WTC11 (cell line): ENCODE measurements at regions not wholly inside any gene's neighbourhood (a gene's known extent, or its start where the extent isn't known, plus 50 kb on each side); places are given as distances from the start of the nearest gene placed in this dataset.

Source experiments
- ATAC-seq: fragments of 200-7000 bp; cut with Tn5 transposase; 2 replicates; pipeline ENCODE4 v1.10.0; 2021; ENCODE audit warnings: mild to moderate bottlenecking, moderate library complexity
- CTCF ChIA-PET: fragments of 300-600 bp; sonication (Branson Sonifier 250); formaldehyde crosslinking; loops from one replicate; lab custom pipeline; 2021; ENCODE audit warnings: antibody characterized with exemption; lab: Charles Lee
- POLR2A ChIA-PET: fragments of 350-600 bp; sonication (Branson Sonifier 250); formaldehyde crosslinking; loops from one replicate; lab custom pipeline; 2021; ENCODE audit warnings: antibody characterized with exemption; lab: Charles Lee
- DNase-seq: peaks from one replicate; pipeline ENCODE4 v3.0.0; 2021; ENCODE audit warnings: low spot score
- H3K27ac Mint-ChIP-seq: 2 replicates; pipeline ENCODE4 v1.8.0; 2021; ENCODE audit warnings: mixed read lengths
- H3K27me3 Mint-ChIP-seq: 2 replicates; pipeline ENCODE4 v1.8.0; 2021; ENCODE audit warnings: low read depth, mild to moderate bottlenecking, moderate library complexity, mixed read lengths
- H3K36me3 Mint-ChIP-seq: 2 replicates; pipeline ENCODE4 v1.8.0; 2021; ENCODE audit warnings: mixed read lengths
- H3K4me1 Mint-ChIP-seq: 2 replicates; pipeline ENCODE4 v1.8.0; 2022; ENCODE audit warnings: mixed read lengths
- H3K4me3 Mint-ChIP-seq: 2 replicates; pipeline ENCODE4 v1.8.0; 2021; ENCODE audit warnings: mild to moderate bottlenecking, moderate library complexity, mixed read lengths
- H3K9me3 Mint-ChIP-seq: 2 replicates; pipeline ENCODE4 v1.8.0; 2021; ENCODE audit warnings: mixed read lengths
- ELF4 ChIP-seq: sonication (generic); formaldehyde crosslinking; IDR thresholded peaks from 2 replicates; pipeline ENCODE4 v1.8.1; 2022; ENCODE audit warnings: low read depth, mild to moderate bottlenecking, moderate library complexity, missing genetic modification reagents
- EMX1 ChIP-seq: fragments of 250-450 bp; sonication (Bioruptor Pico); IDR thresholded peaks from 2 replicates; pipeline ENCODE4 v1.8.0; 2021; ENCODE audit warnings: mild to moderate bottlenecking
- FOXK1 ChIP-seq: sonication (generic); formaldehyde crosslinking; IDR thresholded peaks from 2 replicates; pipeline ENCODE4 v1.8.0; 2022; ENCODE audit warnings: mild to moderate bottlenecking, moderate library complexity, missing genetic modification reagents
- GABPB1 ChIP-seq: sonication (generic); formaldehyde crosslinking; IDR thresholded peaks from 2 replicates; pipeline ENCODE4 v1.8.1; 2023; ENCODE audit warnings: mild to moderate bottlenecking, missing genetic modification reagents
- IRF1 ChIP-seq: sonication (generic); formaldehyde crosslinking; IDR thresholded peaks from 2 replicates; pipeline ENCODE4 v1.8.0; 2023; ENCODE audit warnings: missing genetic modification reagents
- NFATC4 ChIP-seq: fragments of 250-450 bp; sonication (Bioruptor Pico); IDR thresholded peaks from 2 replicates; pipeline ENCODE4 v1.9.0; 2021; ENCODE audit warnings: mild to moderate bottlenecking
- NR2C2 ChIP-seq: sonication (generic); formaldehyde crosslinking; IDR thresholded peaks from 2 replicates; pipeline ENCODE4 v1.8.0; 2022; ENCODE audit warnings: mild to moderate bottlenecking, missing genetic modification reagents
- PREB ChIP-seq: sonication (generic); formaldehyde crosslinking; IDR thresholded peaks from 2 replicates; pipeline ENCODE4 v1.8.1; 2022; ENCODE audit warnings: mild to moderate bottlenecking, missing genetic modification reagents, moderate library complexity, borderline replicate concordance
- ZNF263 ChIP-seq: sonication (generic); formaldehyde crosslinking; IDR thresholded peaks from 2 replicates; pipeline ENCODE4 v1.8.1; 2022; ENCODE audit warnings: low read depth, mild to moderate bottlenecking, moderate library complexity, missing genetic modification reagents
- ZNF396 ChIP-seq: fragments of 250-450 bp; sonication (Bioruptor Pico); IDR thresholded peaks from 2 replicates; pipeline ENCODE4 v1.8.0; 2021; ENCODE audit warnings: mild to moderate bottlenecking, moderate library complexity, borderline replicate concordance
- ZNF423 ChIP-seq: fragments of 250-450 bp; sonication (Bioruptor Pico); IDR thresholded peaks from 2 replicates; pipeline ENCODE4 v2.1.2; 2022; ENCODE audit warnings: mild to moderate bottlenecking, moderate library complexity
- TF ChIP-seq, protein P1 (sequence below): fragments of 250-450 bp; sonication (Bioruptor Pico); IDR thresholded peaks from 2 replicates; pipeline ENCODE4 v1.8.0; 2021; ENCODE audit warnings: mild to moderate bottlenecking
- TF ChIP-seq, protein P2 (sequence below): sonication (generic); formaldehyde crosslinking; IDR thresholded peaks from 2 replicates; pipeline ENCODE4 v1.8.0; 2022; ENCODE audit warnings: mild to moderate bottlenecking, missing genetic modification reagents
- TF ChIP-seq, protein P3 (sequence below): sonication (generic); formaldehyde crosslinking; conservative IDR thresholded peaks from 2 replicates; pipeline ENCODE4 v1.8.1; 2023; ENCODE audit warnings: mild to moderate bottlenecking, low read depth, missing genetic modification reagents, moderate library complexity
- TF ChIP-seq, protein P4 (sequence below): fragments of 200-600 bp; IDR thresholded peaks from 2 replicates; pipeline ENCODE4 v1.8.0; 2022; ENCODE audit warnings: antibody characterized with exemption
- TF ChIP-seq, protein P5 (sequence below): fragments of 250-450 bp; sonication (Bioruptor Pico); IDR thresholded peaks from 2 replicates; pipeline ENCODE4 v1.9.0; 2021; ENCODE audit warnings: mild to moderate bottlenecking, borderline replicate concordance

DNA sequence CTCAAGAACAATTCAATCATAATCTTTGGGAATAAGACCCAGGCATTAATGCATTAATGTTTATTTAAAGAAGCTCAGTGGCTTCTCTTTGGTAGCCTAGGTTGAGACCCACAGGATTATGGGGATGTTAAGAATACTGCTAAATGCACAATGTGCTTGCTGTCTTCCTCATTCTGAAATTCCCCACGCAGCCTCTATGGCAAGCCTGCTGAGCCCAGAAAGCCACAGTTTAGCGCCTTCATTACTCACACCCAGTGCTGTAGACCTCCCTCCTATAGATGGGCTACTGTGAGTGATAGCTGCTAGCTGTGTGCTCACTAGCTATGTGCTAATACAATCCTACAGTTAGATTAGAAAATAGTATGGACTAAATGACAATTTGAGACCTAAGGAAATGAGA lies 90.6 kb downstream of the TNFSF13B start:
- Mint-ChIP-seq H3K4me3 (no peak overlapping the region), H3K9me3 (no peaks in the 10 kb centered on the region)
- TF ChIP-seq IRF1 (CRISPR knock-in tag) = no peak
- TF ChIP-seq, protein P1, sequence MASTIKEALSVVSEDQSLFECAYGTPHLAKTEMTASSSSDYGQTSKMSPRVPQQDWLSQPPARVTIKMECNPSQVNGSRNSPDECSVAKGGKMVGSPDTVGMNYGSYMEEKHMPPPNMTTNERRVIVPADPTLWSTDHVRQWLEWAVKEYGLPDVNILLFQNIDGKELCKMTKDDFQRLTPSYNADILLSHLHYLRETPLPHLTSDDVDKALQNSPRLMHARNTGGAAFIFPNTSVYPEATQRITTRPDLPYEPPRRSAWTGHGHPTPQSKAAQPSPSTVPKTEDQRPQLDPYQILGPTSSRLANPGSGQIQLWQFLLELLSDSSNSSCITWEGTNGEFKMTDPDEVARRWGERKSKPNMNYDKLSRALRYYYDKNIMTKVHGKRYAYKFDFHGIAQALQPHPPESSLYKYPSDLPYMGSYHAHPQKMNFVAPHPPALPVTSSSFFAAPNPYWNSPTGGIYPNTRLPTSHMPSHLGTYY = no peak
- no peak for TF ChIP-seq PREB (CRISPR knock-in tag)
- TF ChIP-seq, protein P2, sequence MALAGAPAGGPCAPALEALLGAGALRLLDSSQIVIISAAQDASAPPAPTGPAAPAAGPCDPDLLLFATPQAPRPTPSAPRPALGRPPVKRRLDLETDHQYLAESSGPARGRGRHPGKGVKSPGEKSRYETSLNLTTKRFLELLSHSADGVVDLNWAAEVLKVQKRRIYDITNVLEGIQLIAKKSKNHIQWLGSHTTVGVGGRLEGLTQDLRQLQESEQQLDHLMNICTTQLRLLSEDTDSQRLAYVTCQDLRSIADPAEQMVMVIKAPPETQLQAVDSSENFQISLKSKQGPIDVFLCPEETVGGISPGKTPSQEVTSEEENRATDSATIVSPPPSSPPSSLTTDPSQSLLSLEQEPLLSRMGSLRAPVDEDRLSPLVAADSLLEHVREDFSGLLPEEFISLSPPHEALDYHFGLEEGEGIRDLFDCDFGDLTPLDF (CRISPR knock-in tag) = no peak
- TF ChIP-seq, protein P3, sequence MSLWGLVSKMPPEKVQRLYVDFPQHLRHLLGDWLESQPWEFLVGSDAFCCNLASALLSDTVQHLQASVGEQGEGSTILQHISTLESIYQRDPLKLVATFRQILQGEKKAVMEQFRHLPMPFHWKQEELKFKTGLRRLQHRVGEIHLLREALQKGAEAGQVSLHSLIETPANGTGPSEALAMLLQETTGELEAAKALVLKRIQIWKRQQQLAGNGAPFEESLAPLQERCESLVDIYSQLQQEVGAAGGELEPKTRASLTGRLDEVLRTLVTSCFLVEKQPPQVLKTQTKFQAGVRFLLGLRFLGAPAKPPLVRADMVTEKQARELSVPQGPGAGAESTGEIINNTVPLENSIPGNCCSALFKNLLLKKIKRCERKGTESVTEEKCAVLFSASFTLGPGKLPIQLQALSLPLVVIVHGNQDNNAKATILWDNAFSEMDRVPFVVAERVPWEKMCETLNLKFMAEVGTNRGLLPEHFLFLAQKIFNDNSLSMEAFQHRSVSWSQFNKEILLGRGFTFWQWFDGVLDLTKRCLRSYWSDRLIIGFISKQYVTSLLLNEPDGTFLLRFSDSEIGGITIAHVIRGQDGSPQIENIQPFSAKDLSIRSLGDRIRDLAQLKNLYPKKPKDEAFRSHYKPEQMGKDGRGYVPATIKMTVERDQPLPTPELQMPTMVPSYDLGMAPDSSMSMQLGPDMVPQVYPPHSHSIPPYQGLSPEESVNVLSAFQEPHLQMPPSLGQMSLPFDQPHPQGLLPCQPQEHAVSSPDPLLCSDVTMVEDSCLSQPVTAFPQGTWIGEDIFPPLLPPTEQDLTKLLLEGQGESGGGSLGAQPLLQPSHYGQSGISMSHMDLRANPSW (CRISPR knock-in tag) = no peak
- no peak for TF ChIP-seq NFATC4 (CRISPR knock-in tag)
- TF ChIP-seq NR2C2 = no peak
- no peak for TF ChIP-seq GABPB1
- TF ChIP-seq, all 79 proteins: peak for 0
- Mint-ChIP-seq H3K27me3 (no peaks in the 10 kb centered on the region), H3K4me1 (peaks cover 23% of the 10 kb centered on the region), H3K27ac (no peak overlapping the region), H3K36me3 (no peaks in the 10 kb centered on the region)
- CTCF ChIA-PET = no interaction called here
- ATAC-seq (peak; percentile 85), DNase-seq (no peak)
- POLR2A ChIA-PET = no interaction called here

GRCh38 chr13:108361769-108362168 lies 92.3 kb downstream of the TNFSF13B start:
- no peak for DNase-seq
- Mint-ChIP-seq H3K4me1 (peaks cover 19% of the 10 kb centered on the region), H3K36me3 (no peaks in the 10 kb centered on the region), H3K9me3 (no peaks in the 10 kb centered on the region), H3K4me3 (no peak overlapping the region), H3K27me3 (no peaks in the 10 kb centered on the region), H3K27ac (no peak overlapping the region)
- POLR2A ChIA-PET = no interaction called here
- no peak for ATAC-seq
- TF ChIP-seq ZNF263 (CRISPR knock-in tag) = no peak
- TF ChIP-seq, protein P4, sequence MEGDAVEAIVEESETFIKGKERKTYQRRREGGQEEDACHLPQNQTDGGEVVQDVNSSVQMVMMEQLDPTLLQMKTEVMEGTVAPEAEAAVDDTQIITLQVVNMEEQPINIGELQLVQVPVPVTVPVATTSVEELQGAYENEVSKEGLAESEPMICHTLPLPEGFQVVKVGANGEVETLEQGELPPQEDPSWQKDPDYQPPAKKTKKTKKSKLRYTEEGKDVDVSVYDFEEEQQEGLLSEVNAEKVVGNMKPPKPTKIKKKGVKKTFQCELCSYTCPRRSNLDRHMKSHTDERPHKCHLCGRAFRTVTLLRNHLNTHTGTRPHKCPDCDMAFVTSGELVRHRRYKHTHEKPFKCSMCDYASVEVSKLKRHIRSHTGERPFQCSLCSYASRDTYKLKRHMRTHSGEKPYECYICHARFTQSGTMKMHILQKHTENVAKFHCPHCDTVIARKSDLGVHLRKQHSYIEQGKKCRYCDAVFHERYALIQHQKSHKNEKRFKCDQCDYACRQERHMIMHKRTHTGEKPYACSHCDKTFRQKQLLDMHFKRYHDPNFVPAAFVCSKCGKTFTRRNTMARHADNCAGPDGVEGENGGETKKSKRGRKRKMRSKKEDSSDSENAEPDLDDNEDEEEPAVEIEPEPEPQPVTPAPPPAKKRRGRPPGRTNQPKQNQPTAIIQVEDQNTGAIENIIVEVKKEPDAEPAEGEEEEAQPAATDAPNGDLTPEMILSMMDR = no peak
- TF ChIP-seq, protein P5, sequence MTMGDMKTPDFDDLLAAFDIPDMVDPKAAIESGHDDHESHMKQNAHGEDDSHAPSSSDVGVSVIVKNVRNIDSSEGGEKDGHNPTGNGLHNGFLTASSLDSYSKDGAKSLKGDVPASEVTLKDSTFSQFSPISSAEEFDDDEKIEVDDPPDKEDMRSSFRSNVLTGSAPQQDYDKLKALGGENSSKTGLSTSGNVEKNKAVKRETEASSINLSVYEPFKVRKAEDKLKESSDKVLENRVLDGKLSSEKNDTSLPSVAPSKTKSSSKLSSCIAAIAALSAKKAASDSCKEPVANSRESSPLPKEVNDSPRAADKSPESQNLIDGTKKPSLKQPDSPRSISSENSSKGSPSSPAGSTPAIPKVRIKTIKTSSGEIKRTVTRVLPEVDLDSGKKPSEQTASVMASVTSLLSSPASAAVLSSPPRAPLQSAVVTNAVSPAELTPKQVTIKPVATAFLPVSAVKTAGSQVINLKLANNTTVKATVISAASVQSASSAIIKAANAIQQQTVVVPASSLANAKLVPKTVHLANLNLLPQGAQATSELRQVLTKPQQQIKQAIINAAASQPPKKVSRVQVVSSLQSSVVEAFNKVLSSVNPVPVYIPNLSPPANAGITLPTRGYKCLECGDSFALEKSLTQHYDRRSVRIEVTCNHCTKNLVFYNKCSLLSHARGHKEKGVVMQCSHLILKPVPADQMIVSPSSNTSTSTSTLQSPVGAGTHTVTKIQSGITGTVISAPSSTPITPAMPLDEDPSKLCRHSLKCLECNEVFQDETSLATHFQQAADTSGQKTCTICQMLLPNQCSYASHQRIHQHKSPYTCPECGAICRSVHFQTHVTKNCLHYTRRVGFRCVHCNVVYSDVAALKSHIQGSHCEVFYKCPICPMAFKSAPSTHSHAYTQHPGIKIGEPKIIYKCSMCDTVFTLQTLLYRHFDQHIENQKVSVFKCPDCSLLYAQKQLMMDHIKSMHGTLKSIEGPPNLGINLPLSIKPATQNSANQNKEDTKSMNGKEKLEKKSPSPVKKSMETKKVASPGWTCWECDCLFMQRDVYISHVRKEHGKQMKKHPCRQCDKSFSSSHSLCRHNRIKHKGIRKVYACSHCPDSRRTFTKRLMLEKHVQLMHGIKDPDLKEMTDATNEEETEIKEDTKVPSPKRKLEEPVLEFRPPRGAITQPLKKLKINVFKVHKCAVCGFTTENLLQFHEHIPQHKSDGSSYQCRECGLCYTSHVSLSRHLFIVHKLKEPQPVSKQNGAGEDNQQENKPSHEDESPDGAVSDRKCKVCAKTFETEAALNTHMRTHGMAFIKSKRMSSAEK (CRISPR knock-in tag) = no peak
- no peak for TF ChIP-seq GABPB1
- TF ChIP-seq ZNF423 (CRISPR knock-in tag) = no peak
- no peak for TF ChIP-seq PREB (CRISPR knock-in tag)
- TF ChIP-seq FOXK1 (CRISPR knock-in tag) = no peak
- TF ChIP-seq ZNF396 = no peak
- no peak for TF ChIP-seq EMX1
- no peak for TF ChIP-seq ELF4 (CRISPR knock-in tag)
- CTCF ChIA-PET = no interaction called here
